ENCODE measurements at regions not wholly inside any gene's neighbourhood (a gene's known extent, or its start where the extent isn't known, plus 50 kb on each side); places are given as distances from the start of the nearest gene placed in this dataset.

- no peak for TF ChIP-seq CTCF (IDR thresholded peaks at IDR 0.05; ENCODE audit: low read depth, low read length)
- no peak for TF ChIP-seq EZH2phosphoT487 (IDR thresholded peaks at IDR 0.05; ENCODE audit: low read depth)
Measured at GRCh38 chr14:101350021-101350420, 211.3 kb upstream of the DIO3 start.

Data from OCI-LY3 (cell line).